ENCODE measurements at regions not wholly inside any gene's neighbourhood (a gene's known extent, or its start where the extent isn't known, plus 50 kb on each side); places are given as distances from the start of the nearest gene placed in this dataset.
A peak's percentile ranks its signal among the peaks of the same experiment; 100 is the strongest.

GRCh38 chr9:119792242-119792641, 423.0 kb upstream of the BRINP1 start:
- TF ChIP-seq, protein P1, sequence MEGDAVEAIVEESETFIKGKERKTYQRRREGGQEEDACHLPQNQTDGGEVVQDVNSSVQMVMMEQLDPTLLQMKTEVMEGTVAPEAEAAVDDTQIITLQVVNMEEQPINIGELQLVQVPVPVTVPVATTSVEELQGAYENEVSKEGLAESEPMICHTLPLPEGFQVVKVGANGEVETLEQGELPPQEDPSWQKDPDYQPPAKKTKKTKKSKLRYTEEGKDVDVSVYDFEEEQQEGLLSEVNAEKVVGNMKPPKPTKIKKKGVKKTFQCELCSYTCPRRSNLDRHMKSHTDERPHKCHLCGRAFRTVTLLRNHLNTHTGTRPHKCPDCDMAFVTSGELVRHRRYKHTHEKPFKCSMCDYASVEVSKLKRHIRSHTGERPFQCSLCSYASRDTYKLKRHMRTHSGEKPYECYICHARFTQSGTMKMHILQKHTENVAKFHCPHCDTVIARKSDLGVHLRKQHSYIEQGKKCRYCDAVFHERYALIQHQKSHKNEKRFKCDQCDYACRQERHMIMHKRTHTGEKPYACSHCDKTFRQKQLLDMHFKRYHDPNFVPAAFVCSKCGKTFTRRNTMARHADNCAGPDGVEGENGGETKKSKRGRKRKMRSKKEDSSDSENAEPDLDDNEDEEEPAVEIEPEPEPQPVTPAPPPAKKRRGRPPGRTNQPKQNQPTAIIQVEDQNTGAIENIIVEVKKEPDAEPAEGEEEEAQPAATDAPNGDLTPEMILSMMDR (IDR thresholded peaks at IDR 0.05; ENCODE audit: control extremely low read depth, extremely low read depth): no peak
- 85% methylated on average over 3 of the region's 3 CpGs for whole genome bisulfite sequencing, 2 donors
- H3K4me3 ChIP-seq: no peak overlapping the region
- no peaks in the 10 kb centered on the region for H3K36me3 ChIP-seq (ENCODE audit: control insufficient read depth in 4 of 4, insufficient read depth in 4 of 4, low read length in 4 of 4)
- H3K4me1 ChIP-seq (ENCODE audit: control insufficient read depth in 5 of 5, insufficient read depth in 5 of 5, low read length in 5 of 5): no peaks in the 10 kb centered on the region
- no peak overlapping the region for H3K9ac ChIP-seq (ENCODE audit: insufficient read depth in 1 of 2, low read length in 2 of 2)
- no peaks in the 10 kb centered on the region for H3K9me3 ChIP-seq (ENCODE audit: control insufficient read depth in 4 of 4, insufficient read depth in 3 of 4, low read length in 3 of 4)
- no peak for ATAC-seq (ENCODE audit: insufficient read depth, low FRiP score)
- H3K27me3 ChIP-seq (ENCODE audit: control insufficient read depth in 3 of 3, insufficient read depth in 3 of 3, low read length in 2 of 3): no peaks in the 10 kb centered on the region
- H3K27ac ChIP-seq (ENCODE audit: low read depth in 1 of 2, low read length in 1 of 2): no peak overlapping the region
- no peak for DNase-seq

GRCh38 chr9:119789987-119790386, 420.8 kb upstream of the BRINP1 start:
- H3K9ac ChIP-seq (ENCODE audit: insufficient read depth in 1 of 2, low read length in 2 of 2): no peak overlapping the region
- H3K36me3 ChIP-seq (ENCODE audit: control insufficient read depth in 4 of 4, insufficient read depth in 4 of 4, low read length in 4 of 4): no peaks in the 10 kb centered on the region
- H3K27ac ChIP-seq (ENCODE audit: low read depth in 1 of 2, low read length in 1 of 2): no peak overlapping the region
- ATAC-seq (ENCODE audit: insufficient read depth, low FRiP score) (no peak), DNase-seq (no peak)
- TF ChIP-seq, protein P1 (IDR thresholded peaks at IDR 0.05; ENCODE audit: control extremely low read depth, extremely low read depth): no peak
- H3K27me3 ChIP-seq (ENCODE audit: control insufficient read depth in 3 of 3, insufficient read depth in 3 of 3, low read length in 2 of 3): no peaks in the 10 kb centered on the region
- no peak overlapping the region for H3K4me3 ChIP-seq
- WGBS, 2 donors: 41 to 53% methylated on average over 1 of the region's 1 CpG
- no peaks in the 10 kb centered on the region for H3K4me1 ChIP-seq (ENCODE audit: control insufficient read depth in 5 of 5, insufficient read depth in 5 of 5, low read length in 5 of 5)
- no peaks in the 10 kb centered on the region for H3K9me3 ChIP-seq (ENCODE audit: control insufficient read depth in 4 of 4, insufficient read depth in 3 of 4, low read length in 3 of 4)

DNA sequence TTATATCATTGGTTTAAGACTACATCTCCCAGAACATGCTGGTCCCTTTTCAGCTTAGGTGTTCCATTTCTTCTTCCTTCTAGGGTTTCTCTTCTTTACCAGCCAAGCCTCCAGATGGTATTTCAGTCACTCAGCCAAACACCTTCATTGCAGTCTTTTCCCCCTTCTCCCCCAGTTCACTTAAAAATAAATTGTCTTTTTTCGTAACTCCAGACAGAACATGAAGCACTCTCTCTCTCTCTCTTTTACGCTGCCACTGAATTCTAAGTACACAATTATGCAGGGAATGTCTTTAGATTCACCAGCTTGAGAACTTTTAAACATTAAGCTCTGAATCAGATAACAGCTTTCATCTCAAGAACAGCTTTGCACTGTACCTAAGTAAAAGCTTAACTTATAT, 419.7 kb upstream of the BRINP1 start:
- no peak for ATAC-seq (ENCODE audit: insufficient read depth, low FRiP score)
- WGBS, 2 donors: 64 to 86% methylated on average over 2 of the region's 2 CpGs

GRCh38 chr9:119781886-119782285, 412.7 kb upstream of the BRINP1 start:
- no peak for ATAC-seq (ENCODE audit: insufficient read depth, low FRiP score)
- TF ChIP-seq, protein P1 (IDR thresholded peaks at IDR 0.05; ENCODE audit: control extremely low read depth, extremely low read depth): no peak
- no peak for DNase-seq

More for the DNA sequence above, 419.7 kb upstream of the BRINP1 start:
- Histone ChIP-seq H3K9ac (ENCODE audit: insufficient read depth in 1 of 2, low read length in 2 of 2) (no peak overlapping the region), H3K27me3 (ENCODE audit: control insufficient read depth in 3 of 3, insufficient read depth in 3 of 3, low read length in 2 of 3) (no peaks in the 10 kb centered on the region), H3K27ac (ENCODE audit: low read depth in 1 of 2, low read length in 1 of 2) (no peak overlapping the region), H3K36me3 (ENCODE audit: control insufficient read depth in 4 of 4, insufficient read depth in 4 of 4, low read length in 4 of 4) (no peaks in the 10 kb centered on the region), H3K9me3 (ENCODE audit: control insufficient read depth in 4 of 4, insufficient read depth in 3 of 4, low read length in 3 of 4) (no peaks in the 10 kb centered on the region), H3K4me3 (no peak overlapping the region), H3K4me1 (ENCODE audit: control insufficient read depth in 5 of 5, insufficient read depth in 5 of 5, low read length in 5 of 5) (no peaks in the 10 kb centered on the region)
- peak in 1 of 3 donors; percentile 1 for DNase-seq
- TF ChIP-seq, protein P1 (IDR thresholded peaks at IDR 0.05; ENCODE audit: control extremely low read depth, extremely low read depth): no peak

More at GRCh38 chr9:119781886-119782285, 412.7 kb upstream of the BRINP1 start:
- Histone ChIP-seq H3K9me3 (ENCODE audit: control insufficient read depth in 4 of 4, insufficient read depth in 3 of 4, low read length in 3 of 4) (no peaks in the 10 kb centered on the region), H3K36me3 (ENCODE audit: control insufficient read depth in 4 of 4, insufficient read depth in 4 of 4, low read length in 4 of 4) (no peaks in the 10 kb centered on the region), H3K9ac (ENCODE audit: insufficient read depth in 1 of 2, low read length in 2 of 2) (no peak overlapping the region), H3K4me1 (ENCODE audit: control insufficient read depth in 5 of 5, insufficient read depth in 5 of 5, low read length in 5 of 5) (no peaks in the 10 kb centered on the region), H3K4me3 (no peak overlapping the region), H3K27ac (ENCODE audit: low read depth in 1 of 2, low read length in 1 of 2) (no peak overlapping the region), H3K27me3 (ENCODE audit: control insufficient read depth in 3 of 3, insufficient read depth in 3 of 3, low read length in 2 of 3) (no peaks in the 10 kb centered on the region)

All from lung (tissue), 11 donors.